ENCODE measurements at regions not wholly inside any gene's neighbourhood (a gene's known extent, or its start where the extent isn't known, plus 50 kb on each side); places are given as distances from the start of the nearest gene placed in this dataset.

GRCh38 chr5:2219149-2219776, 336.5 kb upstream of the IRX4 start:
- H3K27me3 Mint-ChIP-seq (ENCODE audit: insufficient read depth, low read depth), result peaks cover 13% of the 10 kb centered on the region
- TF ChIP-seq EZH2 (IDR thresholded peaks at IDR 0.05), result no peak
- TF ChIP-seq, protein P1, sequence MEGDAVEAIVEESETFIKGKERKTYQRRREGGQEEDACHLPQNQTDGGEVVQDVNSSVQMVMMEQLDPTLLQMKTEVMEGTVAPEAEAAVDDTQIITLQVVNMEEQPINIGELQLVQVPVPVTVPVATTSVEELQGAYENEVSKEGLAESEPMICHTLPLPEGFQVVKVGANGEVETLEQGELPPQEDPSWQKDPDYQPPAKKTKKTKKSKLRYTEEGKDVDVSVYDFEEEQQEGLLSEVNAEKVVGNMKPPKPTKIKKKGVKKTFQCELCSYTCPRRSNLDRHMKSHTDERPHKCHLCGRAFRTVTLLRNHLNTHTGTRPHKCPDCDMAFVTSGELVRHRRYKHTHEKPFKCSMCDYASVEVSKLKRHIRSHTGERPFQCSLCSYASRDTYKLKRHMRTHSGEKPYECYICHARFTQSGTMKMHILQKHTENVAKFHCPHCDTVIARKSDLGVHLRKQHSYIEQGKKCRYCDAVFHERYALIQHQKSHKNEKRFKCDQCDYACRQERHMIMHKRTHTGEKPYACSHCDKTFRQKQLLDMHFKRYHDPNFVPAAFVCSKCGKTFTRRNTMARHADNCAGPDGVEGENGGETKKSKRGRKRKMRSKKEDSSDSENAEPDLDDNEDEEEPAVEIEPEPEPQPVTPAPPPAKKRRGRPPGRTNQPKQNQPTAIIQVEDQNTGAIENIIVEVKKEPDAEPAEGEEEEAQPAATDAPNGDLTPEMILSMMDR (IDR thresholded peaks at IDR 0.05), result no peak
- no peak for TF ChIP-seq EZH2phosphoT487 (IDR thresholded peaks at IDR 0.05)

DNA sequence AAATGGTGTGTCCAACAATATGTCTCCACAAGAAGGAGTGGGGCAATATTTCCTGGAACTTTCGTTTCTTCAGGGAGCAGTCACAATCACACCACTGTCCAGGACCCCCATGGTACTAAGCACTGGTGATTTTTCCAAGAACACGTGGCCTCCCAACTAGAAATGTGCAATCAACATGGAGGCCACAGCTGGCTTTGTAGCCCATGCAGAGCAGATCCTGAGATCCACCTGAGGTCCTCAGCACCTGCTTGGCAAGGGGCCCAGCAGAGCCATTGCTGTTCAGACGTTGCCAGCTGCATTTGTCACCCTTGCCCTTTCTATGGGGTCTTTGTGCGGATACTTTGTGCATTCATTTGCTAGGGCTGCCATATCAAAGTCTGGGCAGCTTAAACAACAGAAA, 334.5 kb upstream of the IRX4 start:
- TF ChIP-seq, protein P1 (IDR thresholded peaks at IDR 0.05), result no peak
- TF ChIP-seq EZH2phosphoT487 (IDR thresholded peaks at IDR 0.05) (no peak), EZH2 (IDR thresholded peaks at IDR 0.05) (no peak)
- no peak for DNase-seq (ENCODE audit: low spot score)
- Histone ChIP-seq H3K79me2 (ENCODE audit: low read depth) (no peaks in the 10 kb centered on the region), H3K9me3 (ENCODE audit: low read depth) (no peaks in the 10 kb centered on the region), H3K27me3 (peaks cover 1% of the 10 kb centered on the region), H3F3A (ENCODE audit: low read depth) (no peaks in the 10 kb centered on the region), H3K36me3 (no peaks in the 10 kb centered on the region), H2AFZ (replicated peaks) (no peak overlapping the region), H3K4me3 (no peak overlapping the region), H3K9ac (no peak overlapping the region), H3K4me2 (no peak overlapping the region), H3K27ac (no peak overlapping the region), H4K20me1 (ENCODE audit: low read depth) (no peaks in the 10 kb centered on the region), H3K4me1 (peaks cover 8% of the 10 kb centered on the region)
- no peaks in the 10 kb centered on the region for H3K36me3 Mint-ChIP-seq
- no peak overlapping the region for H3K27ac Mint-ChIP-seq
- H3K4me1 Mint-ChIP-seq, result peaks cover 26% of the 10 kb centered on the region
- H3K9me3 Mint-ChIP-seq, result peaks cover 9% of the 10 kb centered on the region
- H3K27me3 Mint-ChIP-seq (ENCODE audit: insufficient read depth, low read depth), result peaks cover 14% of the 10 kb centered on the region
- no peak overlapping the region for H3K4me3 Mint-ChIP-seq

More at GRCh38 chr5:2219149-2219776, 336.5 kb upstream of the IRX4 start:
- Mint-ChIP-seq H3K27ac (no peak overlapping the region), H3K4me1 (peaks cover 20% of the 10 kb centered on the region), H3K36me3 (no peaks in the 10 kb centered on the region), H3K9me3 (peaks cover 9% of the 10 kb centered on the region), H3K4me3 (no peak overlapping the region)
- H3K9ac ChIP-seq, result no peak overlapping the region
- DNase-seq (ENCODE audit: low spot score), result no peak
- H3K4me1 ChIP-seq, result peaks cover 8% of the 10 kb centered on the region
- no peak overlapping the region for H3K27ac ChIP-seq
- H3K27me3 ChIP-seq, result no peaks in the 10 kb centered on the region
- H3K36me3 ChIP-seq, result no peaks in the 10 kb centered on the region
- no peaks in the 10 kb centered on the region for H4K20me1 ChIP-seq (ENCODE audit: low read depth)
- no peak overlapping the region for H2AFZ ChIP-seq (replicated peaks)
- no peak overlapping the region for H3K4me3 ChIP-seq
- no peaks in the 10 kb centered on the region for H3K9me3 ChIP-seq (ENCODE audit: low read depth)
- H3F3A ChIP-seq (ENCODE audit: low read depth), result no peaks in the 10 kb centered on the region
- H3K79me2 ChIP-seq (ENCODE audit: low read depth), result no peaks in the 10 kb centered on the region
- H3K4me2 ChIP-seq, result no peak overlapping the region

DNA sequence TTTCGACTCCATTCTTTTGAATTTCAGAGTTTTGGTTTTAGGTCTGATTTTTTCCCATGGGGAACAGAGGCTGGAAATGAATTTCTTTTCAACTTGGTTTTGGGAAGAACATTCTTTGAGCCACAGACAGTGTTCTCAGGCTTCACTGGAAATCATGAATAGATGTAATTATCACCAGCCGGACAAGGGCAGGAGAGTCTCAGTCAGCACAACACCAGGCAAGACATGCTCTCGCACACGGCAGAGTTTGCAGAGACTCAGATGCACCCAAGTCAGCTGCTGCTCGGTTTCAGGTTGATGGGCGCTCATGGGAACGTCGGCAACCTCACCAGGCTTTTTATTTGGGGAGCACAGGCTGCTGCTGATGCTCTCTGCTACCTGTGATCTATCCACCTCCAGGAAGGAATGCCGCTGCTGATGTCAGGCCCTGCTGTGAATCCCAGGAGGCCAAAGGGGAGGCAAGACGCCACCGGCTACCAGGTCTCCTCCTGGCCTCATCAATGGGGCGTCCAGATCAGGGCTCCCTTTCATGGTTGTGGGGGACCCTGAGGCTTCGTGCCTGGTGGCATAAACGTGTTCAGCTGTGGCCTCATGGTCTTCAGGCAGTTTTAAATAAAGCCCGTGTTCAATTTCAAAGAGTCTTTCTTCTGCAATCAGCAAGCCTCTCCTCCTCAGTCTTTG, 332.3 kb upstream of the IRX4 start:
- DNase-seq (ENCODE audit: low spot score), result no peak
- Histone ChIP-seq H3K4me1 (peaks cover 8% of the 10 kb centered on the region), H3K27me3 (peaks cover 5% of the 10 kb centered on the region), H3K9me3 (ENCODE audit: low read depth) (no peaks in the 10 kb centered on the region), H3K79me2 (ENCODE audit: low read depth) (no peaks in the 10 kb centered on the region), H3K4me3 (no peak overlapping the region), H3K27ac (no peak overlapping the region), H3K4me2 (no peak overlapping the region), H3K36me3 (no peaks in the 10 kb centered on the region), H3F3A (ENCODE audit: low read depth) (no peaks in the 10 kb centered on the region), H2AFZ (replicated peaks) (no peak overlapping the region), H4K20me1 (ENCODE audit: low read depth) (no peaks in the 10 kb centered on the region), H3K9ac (no peak overlapping the region)
- Mint-ChIP-seq H3K9me3 (peaks cover 9% of the 10 kb centered on the region), H3K4me1 (peaks cover 26% of the 10 kb centered on the region), H3K36me3 (no peaks in the 10 kb centered on the region), H3K4me3 (no peak overlapping the region), H3K27me3 (ENCODE audit: insufficient read depth, low read depth) (peaks cover 14% of the 10 kb centered on the region), H3K27ac (peak overlapping the region; percentile 86)
- no peak for TF ChIP-seq EZH2 (IDR thresholded peaks at IDR 0.05)
- TF ChIP-seq, protein P1 (IDR thresholded peaks at IDR 0.05), result no peak
- no peak for TF ChIP-seq EZH2phosphoT487 (IDR thresholded peaks at IDR 0.05)

Data from neural progenitor cell (in vitro differentiated cells).